HepG2 (cell line): ENCODE measurements at regions not wholly inside any gene's neighbourhood (a gene's known extent, or its start where the extent isn't known, plus 50 kb on each side); places are given as distances from the start of the nearest gene placed in this dataset.

Experiments used
- CCAR2 ChIP-seq: fragments of 200-400 bp; formaldehyde crosslinking; optimal IDR thresholded peaks from 2 replicates; pipeline ENCODE3; 2018; ENCODE audit warnings: low read depth, mild to moderate bottlenecking, low read length, moderate library complexity
- EP300 ChIP-seq, 3 experiments: sonication (generic) in 1 of 3; formaldehyde crosslinking in 1 of 3; IDR thresholded peaks; 2 replicates each; pipeline versions ENCODE4 v1.5.1 to v1.6.1; 2011 to 2020; ENCODE audit warnings: low read depth in 2 of 3, low read length in 2 of 3, borderline replicate concordance in 1 of 3, improper control_type of control experiment in 1 of 3, mild to moderate bottlenecking in 1 of 3, missing genetic modification reagents in 1 of 3, moderate library complexity in 1 of 3
- GABPB1 ChIP-seq: IDR thresholded peaks from 2 replicates; pipeline ENCODE4 v1.6.1; 2016; ENCODE audit warnings: mild to moderate bottlenecking, missing genetic modification reagents, moderate library complexity, missing compliant biosample characterization
- HMG20A ChIP-seq: IDR thresholded peaks from 2 replicates; pipeline ENCODE4 v1.6.1; 2016; ENCODE audit warnings: borderline replicate concordance
- HNF4A ChIP-seq: sonication (generic); formaldehyde crosslinking; IDR thresholded peaks from 2 replicates; pipeline ENCODE4 v1.4.0; 2020; ENCODE audit warnings: missing genetic modification reagents
- HNRNPH1 ChIP-seq: fragments of 200-400 bp; formaldehyde crosslinking; optimal IDR thresholded peaks from 2 replicates; pipeline ENCODE3; 2017; ENCODE audit warnings: mild to moderate bottlenecking, low read depth, low read length
- HNRNPK ChIP-seq: fragments of 200-400 bp; formaldehyde crosslinking; IDR thresholded peaks from 2 replicates; pipeline ENCODE4 v1.6.1; 2018; ENCODE audit warnings: low read length, low read depth, moderate library complexity, mild to moderate bottlenecking; ENCODE audit not compliant: poor library complexity, severe bottlenecking
- HOXA5 ChIP-seq: sonication (generic); formaldehyde crosslinking; IDR thresholded peaks from 2 replicates; pipeline ENCODE4 v1.4.0; 2020; ENCODE audit warnings: missing genetic modification reagents
- MATR3 ChIP-seq: sonication (generic); formaldehyde crosslinking; IDR thresholded peaks from 2 replicates; pipeline ENCODE4 v1.4.0; 2020; ENCODE audit warnings: missing genetic modification reagents
- MEF2D ChIP-seq: sonication (generic); formaldehyde crosslinking; IDR thresholded peaks from 2 replicates; pipeline ENCODE4 v1.5.1; 2020; ENCODE audit warnings: mild to moderate bottlenecking, missing genetic modification reagents
- MXD4 ChIP-seq: IDR thresholded peaks from 2 replicates; pipeline ENCODE4 v1.6.1; 2016; ENCODE audit warnings: mild to moderate bottlenecking, missing biosample characterization, missing genetic modification reagents
- NCOA2 ChIP-seq: sonication (generic); formaldehyde crosslinking; IDR thresholded peaks from 2 replicates; pipeline ENCODE4 v1.8.0; 2022; ENCODE audit warnings: inconsistent platforms
- NCOR1 ChIP-seq: fragments of 200-600 bp; sonication (generic); IDR thresholded peaks from 2 replicates; pipeline ENCODE4 v1.7.0; 2017; ENCODE audit warnings: antibody characterized with exemption, low read length, borderline replicate concordance
- NFYC ChIP-seq: IDR thresholded peaks from 2 replicates; pipeline ENCODE4 v1.6.1; 2016; ENCODE audit warnings: missing genetic modification reagents, missing compliant biosample characterization
- RARA ChIP-seq: IDR thresholded peaks from 2 replicates; pipeline ENCODE4 v1.6.1; 2016; ENCODE audit warnings: missing genetic modification reagents, missing compliant biosample characterization
- TSC22D2 ChIP-seq: sonication (generic); formaldehyde crosslinking; IDR thresholded peaks from 2 replicates; pipeline ENCODE4 v1.5.1; 2020; ENCODE audit warnings: missing genetic modification reagents, mild to moderate bottlenecking, borderline replicate concordance
- ZFP37 ChIP-seq: sonication (generic); formaldehyde crosslinking; IDR thresholded peaks from 2 replicates; pipeline ENCODE4 v1.4.0; 2020; ENCODE audit warnings: missing genetic modification reagents, borderline replicate concordance
- ZNF224 ChIP-seq: sonication (generic); formaldehyde crosslinking; IDR thresholded peaks from 2 replicates; pipeline ENCODE4 v1.5.0; 2020; ENCODE audit warnings: mild to moderate bottlenecking, missing genetic modification reagents
- ZNF337 ChIP-seq: sonication (generic); formaldehyde crosslinking; IDR thresholded peaks from 2 replicates; pipeline ENCODE4 v1.5.1; 2020; ENCODE audit warnings: missing genetic modification reagents, low read depth, mild to moderate bottlenecking, borderline replicate concordance
- ZNF616 ChIP-seq: sonication (generic); formaldehyde crosslinking; IDR thresholded peaks from 2 replicates; pipeline ENCODE4 v1.5.0; 2020; ENCODE audit warnings: low read depth, mild to moderate bottlenecking, missing genetic modification reagents
- ZNF619 ChIP-seq: sonication (generic); formaldehyde crosslinking; IDR thresholded peaks from 2 replicates; pipeline ENCODE4 v1.4.0; 2020; ENCODE audit warnings: mild to moderate bottlenecking, missing genetic modification reagents
- ZNF773 ChIP-seq: sonication (generic); formaldehyde crosslinking; IDR thresholded peaks from 2 replicates; pipeline ENCODE4 v1.4.0; 2020; ENCODE audit warnings: missing genetic modification reagents, borderline replicate concordance
- ZNF850 ChIP-seq: sonication (generic); formaldehyde crosslinking; conservative IDR thresholded peaks from 2 replicates; pipeline ENCODE4 v1.9.0; 2021; ENCODE audit warnings: mild to moderate bottlenecking, missing genetic modification reagents
- TF ChIP-seq, protein P1 (sequence below): IDR thresholded peaks from 2 replicates; pipeline ENCODE4 v1.6.1; 2012; ENCODE audit warnings: inconsistent platforms
- TF ChIP-seq, protein P2 (sequence below): sonication (generic); formaldehyde crosslinking; IDR thresholded peaks from 2 replicates; pipeline ENCODE4 v1.5.0; 2020; ENCODE audit warnings: missing genetic modification reagents
- TF ChIP-seq, protein P3 (sequence below): IDR thresholded peaks from 2 replicates; pipeline ENCODE4 v1.4.0; 2020; ENCODE audit warnings: mild to moderate bottlenecking, missing genetic modification reagents

DNA sequence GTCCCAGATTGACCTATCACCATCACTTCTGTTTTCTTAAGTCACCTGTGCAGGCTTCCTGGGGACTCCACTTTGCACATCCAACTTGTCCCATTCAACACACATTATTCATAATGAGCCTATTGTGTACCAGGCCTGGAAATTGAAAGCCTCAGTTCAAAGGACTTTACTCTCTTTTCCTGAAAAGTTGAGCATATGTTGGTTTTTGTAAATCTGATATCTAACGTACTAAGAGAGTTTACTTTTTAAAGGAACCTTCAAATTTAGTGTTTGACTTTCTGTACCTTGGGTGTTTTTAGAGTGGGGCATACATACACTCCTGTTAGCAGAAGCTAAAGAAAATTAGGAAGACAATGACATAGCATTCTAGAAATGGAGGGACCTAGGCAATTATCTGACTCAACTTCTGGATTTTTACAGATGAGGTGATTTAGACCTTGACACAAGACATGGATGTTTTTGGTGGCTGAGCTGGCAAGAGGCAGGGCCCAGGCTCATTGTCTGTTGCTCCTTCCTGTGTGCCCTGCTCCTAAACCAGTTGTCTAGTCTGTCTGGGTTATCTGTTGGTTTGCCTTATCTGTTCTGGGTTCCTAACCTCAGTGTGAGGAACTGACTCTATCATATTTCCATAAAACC, 336.5 kb downstream of the RPS6KC1 start (continued):
- TF ChIP-seq TSC22D2 (CRISPR knock-in tag) (no peak), NCOR1 (peak; percentile 71; the same call in 1 of the 2 replicates), ZFP37 (CRISPR knock-in tag) (no peak), ZNF850 (no peak), NCOA2 (CRISPR knock-in tag) (peak; percentile 70), ZNF616 (CRISPR knock-in tag) (no peak), HNRNPK (no peak), MATR3 (CRISPR knock-in tag) (no peak), EP300 (IDR thresholded peaks at IDR 0.05; ENCODE audit: low read depth in 2 of 2, low read length in 2 of 2) (peak in 1 of 2 experiments; percentile 67; a peak in 2 of 4 replicates), EP300 (CRISPR knock-in tag; IDR thresholded peaks at IDR 0.05; ENCODE audit: borderline replicate concordance) (no peak), ZNF619 (CRISPR knock-in tag) (no peak), HMG20A (CRISPR knock-in tag) (peak; percentile 54; the same call in 1 of the 2 replicates), MXD4 (no peak), HOXA5 (CRISPR knock-in tag) (no peak), HNRNPH1 (no peak), ZNF224 (CRISPR knock-in tag) (no peak), RARA (CRISPR knock-in tag) (peak; percentile 52; the same call in 1 of the 2 replicates), GABPB1 (no peak), HNF4A (CRISPR knock-in tag) (peak; percentile 81), CCAR2 (no peak), ZNF773 (CRISPR knock-in tag) (no peak), ZNF337 (no peak), NFYC (CRISPR knock-in tag) (no peak), MEF2D (CRISPR knock-in tag) (0 out of 2 replicates have a peak, but pooled peaks have one; percentile 47)
- TF ChIP-seq, protein P1, sequence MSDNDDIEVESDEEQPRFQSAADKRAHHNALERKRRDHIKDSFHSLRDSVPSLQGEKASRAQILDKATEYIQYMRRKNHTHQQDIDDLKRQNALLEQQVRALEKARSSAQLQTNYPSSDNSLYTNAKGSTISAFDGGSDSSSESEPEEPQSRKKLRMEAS: 0 out of 2 replicates have a peak, but pooled peaks have one; percentile 27
- TF ChIP-seq, protein P2, sequence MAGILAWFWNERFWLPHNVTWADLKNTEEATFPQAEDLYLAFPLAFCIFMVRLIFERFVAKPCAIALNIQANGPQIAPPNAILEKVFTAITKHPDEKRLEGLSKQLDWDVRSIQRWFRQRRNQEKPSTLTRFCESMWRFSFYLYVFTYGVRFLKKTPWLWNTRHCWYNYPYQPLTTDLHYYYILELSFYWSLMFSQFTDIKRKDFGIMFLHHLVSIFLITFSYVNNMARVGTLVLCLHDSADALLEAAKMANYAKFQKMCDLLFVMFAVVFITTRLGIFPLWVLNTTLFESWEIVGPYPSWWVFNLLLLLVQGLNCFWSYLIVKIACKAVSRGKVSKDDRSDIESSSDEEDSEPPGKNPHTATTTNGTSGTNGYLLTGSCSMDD (CRISPR knock-in tag): no peak
- TF ChIP-seq, protein P3, sequence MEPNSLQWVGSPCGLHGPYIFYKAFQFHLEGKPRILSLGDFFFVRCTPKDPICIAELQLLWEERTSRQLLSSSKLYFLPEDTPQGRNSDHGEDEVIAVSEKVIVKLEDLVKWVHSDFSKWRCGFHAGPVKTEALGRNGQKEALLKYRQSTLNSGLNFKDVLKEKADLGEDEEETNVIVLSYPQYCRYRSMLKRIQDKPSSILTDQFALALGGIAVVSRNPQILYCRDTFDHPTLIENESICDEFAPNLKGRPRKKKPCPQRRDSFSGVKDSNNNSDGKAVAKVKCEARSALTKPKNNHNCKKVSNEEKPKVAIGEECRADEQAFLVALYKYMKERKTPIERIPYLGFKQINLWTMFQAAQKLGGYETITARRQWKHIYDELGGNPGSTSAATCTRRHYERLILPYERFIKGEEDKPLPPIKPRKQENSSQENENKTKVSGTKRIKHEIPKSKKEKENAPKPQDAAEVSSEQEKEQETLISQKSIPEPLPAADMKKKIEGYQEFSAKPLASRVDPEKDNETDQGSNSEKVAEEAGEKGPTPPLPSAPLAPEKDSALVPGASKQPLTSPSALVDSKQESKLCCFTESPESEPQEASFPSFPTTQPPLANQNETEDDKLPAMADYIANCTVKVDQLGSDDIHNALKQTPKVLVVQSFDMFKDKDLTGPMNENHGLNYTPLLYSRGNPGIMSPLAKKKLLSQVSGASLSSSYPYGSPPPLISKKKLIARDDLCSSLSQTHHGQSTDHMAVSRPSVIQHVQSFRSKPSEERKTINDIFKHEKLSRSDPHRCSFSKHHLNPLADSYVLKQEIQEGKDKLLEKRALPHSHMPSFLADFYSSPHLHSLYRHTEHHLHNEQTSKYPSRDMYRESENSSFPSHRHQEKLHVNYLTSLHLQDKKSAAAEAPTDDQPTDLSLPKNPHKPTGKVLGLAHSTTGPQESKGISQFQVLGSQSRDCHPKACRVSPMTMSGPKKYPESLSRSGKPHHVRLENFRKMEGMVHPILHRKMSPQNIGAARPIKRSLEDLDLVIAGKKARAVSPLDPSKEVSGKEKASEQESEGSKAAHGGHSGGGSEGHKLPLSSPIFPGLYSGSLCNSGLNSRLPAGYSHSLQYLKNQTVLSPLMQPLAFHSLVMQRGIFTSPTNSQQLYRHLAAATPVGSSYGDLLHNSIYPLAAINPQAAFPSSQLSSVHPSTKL (CRISPR knock-in tag): peak; percentile 75
